ENCODE measurements at regions not wholly inside any gene's neighbourhood (a gene's known extent, or its start where the extent isn't known, plus 50 kb on each side); places are given as distances from the start of the nearest gene placed in this dataset.

GRCh38 chr10:128932071-128932820 is 534.8 kb upstream of the MGMT start:
- TF ChIP-seq CTCF (IDR thresholded peaks at IDR 0.05; ENCODE audit: insufficient read depth, low read depth, low read length, missing control alignments): no peak
- no peak for DNase-seq (ENCODE audit: low read depth)
- no peak overlapping the region for H3K4me3 ChIP-seq (ENCODE audit: low read length)

DNA sequence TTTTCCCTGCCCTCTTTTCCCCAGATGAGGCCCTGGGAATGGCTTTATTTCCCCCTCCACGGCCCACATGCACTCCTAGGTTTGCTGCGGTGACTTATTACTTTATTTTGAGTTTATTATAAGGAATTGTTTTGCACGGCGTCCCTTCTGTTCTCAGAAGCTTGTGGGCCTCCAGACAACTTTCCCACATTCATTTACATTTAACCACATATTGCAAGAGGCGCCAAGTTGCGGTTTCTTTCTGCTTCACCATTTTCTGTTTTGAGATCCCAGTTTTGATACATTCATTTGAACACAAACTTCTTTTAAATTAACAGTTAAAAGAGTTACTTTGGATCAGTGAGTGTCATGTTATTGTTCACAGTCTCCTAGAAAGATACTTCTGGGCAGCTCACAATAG is 532.5 kb upstream of the MGMT start:
- no peak overlapping the region for H3K4me3 ChIP-seq (ENCODE audit: low read length)
- no peak for DNase-seq (ENCODE audit: low read depth)
- no peak for TF ChIP-seq CTCF (IDR thresholded peaks at IDR 0.05; ENCODE audit: insufficient read depth, low read depth, low read length, missing control alignments)

DNA sequence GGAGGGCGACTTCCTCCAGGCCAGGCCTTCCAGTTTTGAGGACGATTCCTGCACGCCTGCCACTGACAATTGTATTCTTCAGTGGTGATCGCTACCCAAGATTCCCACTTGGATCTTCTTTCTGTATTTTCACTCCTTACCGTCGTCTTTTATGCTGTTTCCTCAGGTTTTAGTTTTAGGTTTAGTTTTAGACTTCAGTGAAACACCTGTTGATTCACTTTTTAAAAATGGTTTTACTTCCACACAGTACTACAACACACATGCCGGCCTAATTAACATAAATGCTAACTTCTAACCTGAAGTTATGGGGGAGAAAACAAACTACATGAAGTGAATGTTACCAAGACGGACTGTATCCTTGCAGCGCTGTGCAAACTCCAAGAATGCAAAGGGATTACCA is 530.6 kb upstream of the MGMT start:
- no peak for TF ChIP-seq CTCF (IDR thresholded peaks at IDR 0.05; ENCODE audit: insufficient read depth, low read depth, low read length, missing control alignments)
- no peak overlapping the region for H3K4me3 ChIP-seq (ENCODE audit: low read length)
- DNase-seq (ENCODE audit: low read depth): no peak

GRCh38 chr10:128938558-128938957 is 528.5 kb upstream of the MGMT start:
- DNase-seq (ENCODE audit: low read depth): no peak
- no peak for TF ChIP-seq CTCF (IDR thresholded peaks at IDR 0.05; ENCODE audit: insufficient read depth, low read depth, low read length, missing control alignments)
- H3K4me3 ChIP-seq (ENCODE audit: low read length): no peak overlapping the region

DNA sequence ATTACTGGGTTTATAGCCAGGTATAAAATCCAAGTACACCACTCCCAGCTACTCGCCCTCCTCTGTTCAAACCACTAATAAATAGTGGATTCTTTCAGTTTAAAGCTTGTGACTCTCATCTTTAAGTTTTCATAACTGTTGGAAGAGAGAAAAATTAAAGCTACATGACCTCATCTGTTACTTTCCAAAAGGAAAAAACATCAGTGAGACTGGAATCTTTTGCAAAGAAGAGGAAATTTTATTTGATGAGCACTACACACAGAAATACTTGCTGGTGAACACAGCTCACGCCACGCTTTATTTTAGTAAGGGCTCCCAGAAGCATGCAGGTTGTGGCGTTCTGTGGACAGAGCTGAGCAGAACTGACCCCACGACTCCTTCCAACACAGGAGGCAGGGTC is 527.0 kb upstream of the MGMT start:
- H3K4me3 ChIP-seq (ENCODE audit: low read length): no peak overlapping the region
- no peak for TF ChIP-seq CTCF (IDR thresholded peaks at IDR 0.05; ENCODE audit: insufficient read depth, low read depth, low read length, missing control alignments)
- DNase-seq (ENCODE audit: low read depth): no peak

DNA sequence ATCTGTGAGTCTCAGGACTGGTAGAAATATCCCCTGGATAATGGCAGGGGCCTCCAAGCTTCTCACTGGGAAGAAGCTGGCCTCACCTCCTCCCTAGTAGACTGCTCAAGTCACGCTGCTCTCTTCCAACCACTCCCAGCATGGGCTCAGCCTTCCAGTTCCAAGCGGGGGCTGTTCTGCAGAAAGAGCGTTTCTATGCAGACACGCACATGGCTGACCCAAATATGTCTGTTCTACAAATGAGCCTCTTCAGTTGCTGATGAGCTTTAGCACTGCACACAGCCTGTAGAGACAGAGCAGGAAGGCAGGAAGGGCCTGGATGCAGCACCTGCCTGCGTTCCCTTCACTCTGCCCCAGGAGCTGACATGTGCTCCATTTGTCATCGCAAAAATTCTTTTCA is 523.9 kb upstream of the MGMT start:
- no peak for DNase-seq (ENCODE audit: low read depth)
- no peak overlapping the region for H3K4me3 ChIP-seq (ENCODE audit: low read length)
- no peak for TF ChIP-seq CTCF (IDR thresholded peaks at IDR 0.05; ENCODE audit: insufficient read depth, low read depth, low read length, missing control alignments)

DNA sequence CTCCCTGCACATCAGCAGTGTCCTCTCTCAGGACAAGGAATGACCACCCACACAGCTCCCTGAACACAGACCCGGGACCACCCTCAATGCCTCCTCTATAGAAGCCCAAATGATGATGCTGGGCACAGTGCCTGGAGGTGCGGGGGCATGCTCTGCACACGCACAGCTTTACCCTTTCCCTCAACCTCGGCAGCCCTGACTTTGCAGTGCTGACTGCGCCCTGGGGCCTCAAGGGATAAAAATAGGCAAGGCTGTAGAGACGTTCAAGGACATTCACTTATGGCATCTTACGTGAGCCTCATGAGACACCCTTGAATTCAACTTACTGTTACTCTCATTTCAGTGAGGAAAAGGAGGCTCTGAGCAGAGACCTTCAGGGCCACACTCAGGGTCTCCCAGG is 521.6 kb upstream of the MGMT start:
- no peak for DNase-seq (ENCODE audit: low read depth)
- H3K4me3 ChIP-seq (ENCODE audit: low read length): no peak overlapping the region
- no peak for TF ChIP-seq CTCF (IDR thresholded peaks at IDR 0.05; ENCODE audit: insufficient read depth, low read depth, low read length, missing control alignments)

Measured in epithelial cell of esophagus (primary cell).